SK-N-SH (cell line): ENCODE measurements at regions not wholly inside any gene's neighbourhood (a gene's known extent, or its start where the extent isn't known, plus 50 kb on each side); places are given as distances from the start of the nearest gene placed in this dataset.

Source experiments
- CTCF ChIA-PET: fragments of 300-600, 350-600 bp; formaldehyde crosslinking; extraction: SDS; loops from one replicate; lab custom pipeline; 2021; lab: Yijun Ruan, JAX
- POLR2A ChIA-PET: fragments of 350-600 bp; sonication (Branson Sonifier 250); formaldehyde crosslinking; extraction: SDS; loops from one replicate; lab custom pipeline; 2020; ENCODE audit warnings: antibody characterized with exemption, inconsistent platforms; lab: Yijun Ruan, JAX
- DNase-seq: peaks from one replicate; pipeline ENCODE4 v3.0.0; 2012
- H2AFZ ChIP-seq: fragments of 200-600 bp; sonication (generic); 2 replicates; pipeline ENCODE4 v1.8.1; 2016; ENCODE audit warnings: antibody characterized with exemption, mild to moderate bottlenecking, low read depth
- H3F3A ChIP-seq: fragments of 200-600 bp; sonication (generic); replicated peaks from 2 replicates; pipeline ENCODE3; 2016; ENCODE audit warnings: antibody characterized with exemption, mild to moderate bottlenecking; ENCODE audit not compliant: insufficient read depth
- H3K27ac ChIP-seq, 2 experiments: fragments of 200-500 bp in 1 of 2; fragments of 200-600 bp in 1 of 2; sonication (Bioruptor generic) in 1 of 2; sonication (generic), shearing (Covaris generic) in 1 of 2; 2 replicates each; pipeline versions ENCODE4 v1.5.1 to v1.6.1; 2014 to 2016; ENCODE audit warnings: low read depth in 2 of 2, inconsistent platforms in 1 of 2, low read length in 1 of 2, mild to moderate bottlenecking in 1 of 2, mixed read lengths in 1 of 2
- H3K27me3 ChIP-seq: fragments of 200-600 bp; sonication (generic), shearing (Covaris generic); 2 replicates; pipeline ENCODE4 v1.6.1; 2016; ENCODE audit warnings: mixed run types; ENCODE audit not compliant: insufficient read depth
- H3K36me3 ChIP-seq, 2 experiments: fragments of 200-500 bp in 1 of 2; fragments of 200-600 bp in 1 of 2; sonication (Bioruptor generic) in 1 of 2; sonication (generic) in 1 of 2; replicated peaks in 1 of 2; 2 replicates each; pipeline versions ENCODE3 to v1.5.1; 2014 to 2016; ENCODE audit warnings: low read length in 1 of 2, mild to moderate bottlenecking in 1 of 2; ENCODE audit not compliant: insufficient read depth in 2 of 2, control insufficient read depth in 1 of 2
- H3K4me1 ChIP-seq, 2 experiments: fragments of 200-500 bp in 1 of 2; fragments of 200-600 bp in 1 of 2; sonication (Bioruptor generic) in 1 of 2; sonication (generic), shearing (Covaris generic) in 1 of 2; 2 replicates each; pipeline versions ENCODE4 v1.5.1 to v1.6.1; 2014 to 2016; ENCODE audit warnings: low read depth in 1 of 2, low read length in 1 of 2, mixed run types in 1 of 2; ENCODE audit not compliant: insufficient read depth in 2 of 2, control insufficient read depth in 1 of 2
- H3K4me2 ChIP-seq: fragments of 200-600 bp; sonication (generic), shearing (Covaris generic); 2 replicates; pipeline ENCODE4 v1.6.1; 2017; ENCODE audit warnings: mixed run types
- H3K4me3 ChIP-seq, 2 experiments: fragments of 200-500 bp in 1 of 2; fragments of 200-600 bp in 1 of 2; sonication (Bioruptor generic) in 1 of 2; sonication (generic), shearing (Covaris generic) in 1 of 2; 2 replicates each; pipeline versions ENCODE4 v1.5.1 to v1.8.1; 2014 to 2016; ENCODE audit warnings: low read depth in 2 of 2, inconsistent platforms in 1 of 2, low read length in 1 of 2, mild to moderate bottlenecking in 1 of 2, mixed read lengths in 1 of 2, moderate library complexity in 1 of 2
- H3K79me2 ChIP-seq: fragments of 200-600 bp; sonication (generic); 2 replicates; pipeline ENCODE4 v1.8.1; 2017; ENCODE audit warnings: mild to moderate bottlenecking; ENCODE audit not compliant: insufficient read depth
- H3K9ac ChIP-seq: fragments of 200-600 bp; sonication (generic); 2 replicates; pipeline ENCODE4 v1.6.1; 2017; ENCODE audit warnings: mixed run types
- H3K9me2 ChIP-seq: fragments of 200-600 bp; sonication (generic); 2 replicates; pipeline ENCODE4 v1.6.1; 2017; ENCODE audit warnings: mixed run types
- H3K9me3 ChIP-seq: fragments of 200-600 bp; sonication (generic); 2 replicates; pipeline ENCODE4 v1.6.1; 2017; ENCODE audit warnings: mixed run types, mild to moderate bottlenecking, moderate library complexity
- H4K20me1 ChIP-seq: fragments of 200-600 bp; sonication (generic); 2 replicates; pipeline ENCODE4 v1.6.1; 2017; ENCODE audit warnings: mild to moderate bottlenecking, mixed run types; ENCODE audit not compliant: insufficient read depth
- CTCF ChIP-seq: fragments of 200-600 bp; sonication (generic); IDR thresholded peaks from 2 replicates; pipeline ENCODE4 v1.6.1; 2017; ENCODE audit warnings: antibody characterized with exemption, mild to moderate bottlenecking, moderate library complexity
- FOXJ3 ChIP-seq: sonication (generic); formaldehyde crosslinking; IDR thresholded peaks from 2 replicates; pipeline ENCODE4 v1.5.1; 2020; ENCODE audit warnings: mild to moderate bottlenecking, missing genetic modification reagents
- FOXM1 ChIP-seq: IDR thresholded peaks from 2 replicates; pipeline ENCODE4 v1.4.0; 2012; ENCODE audit warnings: low read depth, mild to moderate bottlenecking
- MXI1 ChIP-seq: IDR thresholded peaks from 2 replicates; pipeline ENCODE4 v1.6.1; 2012; ENCODE audit warnings: mild to moderate bottlenecking, low read depth, low read length, improper control_type of control experiment
- POLR2AphosphoS5 ChIP-seq: IDR thresholded peaks from 2 replicates; pipeline ENCODE4 v1.6.1; 2012; ENCODE audit warnings: low read depth, low read length
- REST ChIP-seq: IDR thresholded peaks from 2 replicates; pipeline ENCODE4 v1.6.1; 2012; ENCODE audit warnings: mild to moderate bottlenecking, low read depth, low read length, moderate library complexity
- WGBS: methylation state at CpG from one replicate; pipeline ENCODE4 v1.1.6; 2017; ENCODE audit warnings: low lambda C conversion rate; 5-methylcytosine and 5-hydroxymethylcytosine counted together

- no peaks in the 10 kb centered on the region for H4K20me1 ChIP-seq
- no peaks in the 10 kb centered on the region for H3F3A ChIP-seq
Observed at GRCh38 chr1:5504364-5504740, 487.9 kb downstream of the NPHP4 start.

More at GRCh38 chr1:5504364-5504740, 487.9 kb downstream of the NPHP4 start:
- H3K4me2 ChIP-seq: no peak overlapping the region
- no peak overlapping the region for H2AFZ ChIP-seq
- H3K9me3 ChIP-seq: no peaks in the 10 kb centered on the region
- no peak overlapping the region for H3K27ac ChIP-seq
- no peaks in the 10 kb centered on the region for H3K36me3 ChIP-seq
- no peaks in the 10 kb centered on the region for H3K27me3 ChIP-seq
- no peaks in the 10 kb centered on the region for H3K9me2 ChIP-seq
- no peak for DNase-seq
- H3K79me2 ChIP-seq: no peaks in the 10 kb centered on the region
- no peak for TF ChIP-seq FOXJ3 (CRISPR knock-in tag)
- TF ChIP-seq MXI1: no peak
- no peak for TF ChIP-seq CTCF
- no peak for TF ChIP-seq POLR2AphosphoS5
- TF ChIP-seq REST: no peak
- TF ChIP-seq FOXM1: no peak
- TF ChIP-seq, all 33 proteins: peak for 0
- Histone ChIP-seq H3K9ac (no peak overlapping the region), H3K4me3 (no peak overlapping the region), H3K4me1 (peaks cover 0 to 38% of the 10 kb centered on the region in 2 experiments; a peak in 1 of 4 replicates)
- WGBS: 35% methylated on average over 4 of the region's 8 CpGs
- CTCF ChIA-PET: interaction anchor here (1.0 to 4.9 kb wide), 5 partner anchors 10 to 848 kb away, joined by 3 to 38 read pairs (median 5); no protein-coding TSS in a partner anchor
- POLR2A ChIA-PET: interaction anchor here (0.6 kb wide), 2 partner anchors 106 to 244 kb away, joined by 3 read pairs; no protein-coding TSS in a partner anchor
